ENCODE measurements at regions not wholly inside any gene's neighbourhood (a gene's known extent, or its start where the extent isn't known, plus 50 kb on each side); places are given as distances from the start of the nearest gene placed in this dataset.

DNA sequence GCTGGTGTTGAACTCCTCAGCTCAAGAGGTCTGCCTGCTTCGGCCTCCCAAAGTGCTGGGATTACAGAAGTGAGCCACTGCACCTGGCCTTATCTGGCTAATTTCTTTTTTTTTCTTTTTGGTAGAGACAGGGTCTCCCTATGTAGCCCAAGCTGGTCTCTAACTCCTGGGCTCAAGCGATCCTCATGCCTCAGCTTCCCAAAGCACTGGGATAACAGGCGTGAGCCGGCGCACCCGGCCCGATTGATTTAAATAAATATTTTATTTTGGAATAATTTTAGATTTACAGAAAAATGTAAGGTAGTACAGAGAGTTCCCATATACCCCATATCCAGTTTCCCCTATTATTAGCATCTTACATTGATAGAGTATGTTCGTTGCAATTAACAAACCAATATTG, 155.0 kb upstream of the MVB12B start:
- Histone ChIP-seq H3K9ac (ENCODE audit: low read length) (no peak overlapping the region), H3K36me3 (ENCODE audit: insufficient read depth, low read length) (no peaks in the 10 kb centered on the region), H4K20me1 (ENCODE audit: insufficient read depth) (no peaks in the 10 kb centered on the region), H3K4me2 (ENCODE audit: low read length) (no peak overlapping the region), H3K9me2 (ENCODE audit: insufficient read depth, low read length) (no peaks in the 10 kb centered on the region), H2AFZ (ENCODE audit: low read depth, low read length) (no peak overlapping the region), H3K79me2 (replicated peaks; ENCODE audit: insufficient read depth, low read length) (no peaks in the 10 kb centered on the region), H3K4me3 (ENCODE audit: low read length) (no peak overlapping the region), H3F3A (ENCODE audit: insufficient read depth, low read length, poor library complexity, severe bottlenecking) (no peaks in the 10 kb centered on the region), H3K9me3 (ENCODE audit: low read length) (peaks cover 3% of the 10 kb centered on the region), H3K27ac (ENCODE audit: low read length) (no peak overlapping the region), H3K27me3 (ENCODE audit: insufficient read depth, low read depth, low read length) (no peaks in the 10 kb centered on the region)
- TF ChIP-seq SMC3 (conservative IDR thresholded peaks at IDR 0.05; ENCODE audit: poor library complexity) (no peak), RAD21 (conservative IDR thresholded peaks at IDR 0.05) (no peak), MXI1 (conservative IDR thresholded peaks at IDR 0.05; ENCODE audit: poor library complexity, severe bottlenecking) (no peak), EP300 (conservative IDR thresholded peaks at IDR 0.05; ENCODE audit: poor library complexity, severe bottlenecking) (no peak), TAF1 (IDR thresholded peaks at IDR 0.05; ENCODE audit: low read depth) (no peak), POLR2AphosphoS5 (IDR thresholded peaks at IDR 0.05) (no peak), EZH2 (IDR thresholded peaks at IDR 0.05; ENCODE audit: borderline replicate concordance, insufficient read depth, low read length, poor library complexity, severe bottlenecking) (no peak)
- TF ChIP-seq, protein P1, sequence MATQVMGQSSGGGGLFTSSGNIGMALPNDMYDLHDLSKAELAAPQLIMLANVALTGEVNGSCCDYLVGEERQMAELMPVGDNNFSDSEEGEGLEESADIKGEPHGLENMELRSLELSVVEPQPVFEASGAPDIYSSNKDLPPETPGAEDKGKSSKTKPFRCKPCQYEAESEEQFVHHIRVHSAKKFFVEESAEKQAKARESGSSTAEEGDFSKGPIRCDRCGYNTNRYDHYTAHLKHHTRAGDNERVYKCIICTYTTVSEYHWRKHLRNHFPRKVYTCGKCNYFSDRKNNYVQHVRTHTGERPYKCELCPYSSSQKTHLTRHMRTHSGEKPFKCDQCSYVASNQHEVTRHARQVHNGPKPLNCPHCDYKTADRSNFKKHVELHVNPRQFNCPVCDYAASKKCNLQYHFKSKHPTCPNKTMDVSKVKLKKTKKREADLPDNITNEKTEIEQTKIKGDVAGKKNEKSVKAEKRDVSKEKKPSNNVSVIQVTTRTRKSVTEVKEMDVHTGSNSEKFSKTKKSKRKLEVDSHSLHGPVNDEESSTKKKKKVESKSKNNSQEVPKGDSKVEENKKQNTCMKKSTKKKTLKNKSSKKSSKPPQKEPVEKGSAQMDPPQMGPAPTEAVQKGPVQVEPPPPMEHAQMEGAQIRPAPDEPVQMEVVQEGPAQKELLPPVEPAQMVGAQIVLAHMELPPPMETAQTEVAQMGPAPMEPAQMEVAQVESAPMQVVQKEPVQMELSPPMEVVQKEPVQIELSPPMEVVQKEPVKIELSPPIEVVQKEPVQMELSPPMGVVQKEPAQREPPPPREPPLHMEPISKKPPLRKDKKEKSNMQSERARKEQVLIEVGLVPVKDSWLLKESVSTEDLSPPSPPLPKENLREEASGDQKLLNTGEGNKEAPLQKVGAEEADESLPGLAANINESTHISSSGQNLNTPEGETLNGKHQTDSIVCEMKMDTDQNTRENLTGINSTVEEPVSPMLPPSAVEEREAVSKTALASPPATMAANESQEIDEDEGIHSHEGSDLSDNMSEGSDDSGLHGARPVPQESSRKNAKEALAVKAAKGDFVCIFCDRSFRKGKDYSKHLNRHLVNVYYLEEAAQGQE (IDR thresholded peaks at IDR 0.05; ENCODE audit: borderline replicate concordance), result no peak
- TF ChIP-seq, protein P2, sequence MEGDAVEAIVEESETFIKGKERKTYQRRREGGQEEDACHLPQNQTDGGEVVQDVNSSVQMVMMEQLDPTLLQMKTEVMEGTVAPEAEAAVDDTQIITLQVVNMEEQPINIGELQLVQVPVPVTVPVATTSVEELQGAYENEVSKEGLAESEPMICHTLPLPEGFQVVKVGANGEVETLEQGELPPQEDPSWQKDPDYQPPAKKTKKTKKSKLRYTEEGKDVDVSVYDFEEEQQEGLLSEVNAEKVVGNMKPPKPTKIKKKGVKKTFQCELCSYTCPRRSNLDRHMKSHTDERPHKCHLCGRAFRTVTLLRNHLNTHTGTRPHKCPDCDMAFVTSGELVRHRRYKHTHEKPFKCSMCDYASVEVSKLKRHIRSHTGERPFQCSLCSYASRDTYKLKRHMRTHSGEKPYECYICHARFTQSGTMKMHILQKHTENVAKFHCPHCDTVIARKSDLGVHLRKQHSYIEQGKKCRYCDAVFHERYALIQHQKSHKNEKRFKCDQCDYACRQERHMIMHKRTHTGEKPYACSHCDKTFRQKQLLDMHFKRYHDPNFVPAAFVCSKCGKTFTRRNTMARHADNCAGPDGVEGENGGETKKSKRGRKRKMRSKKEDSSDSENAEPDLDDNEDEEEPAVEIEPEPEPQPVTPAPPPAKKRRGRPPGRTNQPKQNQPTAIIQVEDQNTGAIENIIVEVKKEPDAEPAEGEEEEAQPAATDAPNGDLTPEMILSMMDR (IDR thresholded peaks at IDR 0.05; ENCODE audit: poor library complexity, severe bottlenecking), result no peak

DNA sequence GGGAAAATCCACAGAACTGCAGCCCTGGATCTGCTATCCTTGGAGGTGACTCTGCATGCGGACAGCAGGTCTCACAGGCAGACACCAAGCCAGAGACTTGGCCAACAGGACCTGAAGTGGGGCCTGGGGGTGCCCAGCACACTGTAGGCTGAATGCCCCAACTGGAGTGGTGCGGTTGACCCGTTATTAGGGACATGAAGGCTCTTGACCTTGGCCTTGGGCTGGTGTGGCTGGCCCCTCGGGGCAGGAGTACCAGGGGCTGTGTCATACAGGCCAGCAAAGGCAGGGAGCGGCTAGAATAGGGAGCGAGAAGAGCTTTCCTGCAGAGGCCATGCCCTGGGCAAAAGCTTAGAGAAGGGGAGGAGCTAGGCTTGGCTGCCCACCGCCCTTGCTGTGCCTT, 153.2 kb upstream of the MVB12B start:
- H3K4me2 ChIP-seq (ENCODE audit: low read length), result no peak overlapping the region
- no peak overlapping the region for H3K4me3 ChIP-seq (ENCODE audit: low read length)
- no peaks in the 10 kb centered on the region for H3K27me3 ChIP-seq (ENCODE audit: insufficient read depth, low read depth, low read length)
- H4K20me1 ChIP-seq (ENCODE audit: insufficient read depth), result no peaks in the 10 kb centered on the region
- no peaks in the 10 kb centered on the region for H3F3A ChIP-seq (ENCODE audit: insufficient read depth, low read length, poor library complexity, severe bottlenecking)
- H3K36me3 ChIP-seq (ENCODE audit: insufficient read depth, low read length), result no peaks in the 10 kb centered on the region
- no peak for TF ChIP-seq POLR2AphosphoS5 (IDR thresholded peaks at IDR 0.05)
- TF ChIP-seq RAD21 (conservative IDR thresholded peaks at IDR 0.05), result no peak
- no peak for TF ChIP-seq EZH2 (IDR thresholded peaks at IDR 0.05; ENCODE audit: borderline replicate concordance, insufficient read depth, low read length, poor library complexity, severe bottlenecking)
- TF ChIP-seq, protein P1 (IDR thresholded peaks at IDR 0.05; ENCODE audit: borderline replicate concordance), result no peak
- H3K9me3 ChIP-seq (ENCODE audit: low read length), result peaks cover 3% of the 10 kb centered on the region
- no peak overlapping the region for H3K27ac ChIP-seq (ENCODE audit: low read length)
- H3K9me2 ChIP-seq (ENCODE audit: insufficient read depth, low read length), result no peaks in the 10 kb centered on the region
- H3K9ac ChIP-seq (ENCODE audit: low read length), result no peak overlapping the region
- no peak overlapping the region for H2AFZ ChIP-seq (ENCODE audit: low read depth, low read length)
- H3K79me2 ChIP-seq (replicated peaks; ENCODE audit: insufficient read depth, low read length), result no peaks in the 10 kb centered on the region
